Peyer's patch (tissue), 4 donors: ENCODE measurements at regions not wholly inside any gene's neighbourhood (a gene's known extent, or its start where the extent isn't known, plus 50 kb on each side); places are given as distances from the start of the nearest gene placed in this dataset.

Experiments
- DNase-seq, 3 donors: peaks; one replicate each; pipeline ENCODE4 v3.0.0-alpha.2; 2017 to 2019
- H3K27ac ChIP-seq, 4 donors: fragments of 200-600 bp; sonication (generic); one replicate each; pipeline ENCODE4 v1.5.1; 2016 to 2019
- H3K27me3 ChIP-seq, 2 donors: fragments of 200-600 bp; sonication (generic); one replicate each; pipeline ENCODE4 v1.5.1; 2019
- H3K36me3 ChIP-seq, 3 donors: fragments of 200-600 bp; sonication (generic); one replicate each; pipeline ENCODE4 v1.5.1; 2016 to 2019
- H3K4me1 ChIP-seq, 4 donors: fragments of 200-600 bp; sonication (generic); one replicate each; pipeline ENCODE4 v1.5.1; 2016 to 2019
- H3K4me3 ChIP-seq, 4 donors: fragments of 200-600 bp; sonication (generic); 1 replicate in 3 of 4; 2 replicates in 1 of 4; pipeline ENCODE4 v1.5.1; 2016 to 2019; ENCODE audit warnings: mild to moderate bottlenecking in 1 of 4
- H3K9me3 ChIP-seq, 4 donors: fragments of 200-600 bp; sonication (generic); one replicate each; pipeline ENCODE4 v1.5.1; 2016 to 2019; ENCODE audit warnings: mild to moderate bottlenecking in 1 of 4
- POLR2A ChIP-seq, 2 donors: fragments of 450-650 bp; IDR thresholded peaks; one replicate each; pipeline ENCODE4 v1.5.1; 2017; ENCODE audit warnings: antibody characterized with exemption in 2 of 2, mild to moderate bottlenecking in 2 of 2, moderate library complexity in 2 of 2
- TF ChIP-seq, protein P1 (sequence below), 6 experiments: fragments of 450-650 bp in 4 of 6; fragments of 200-600 bp in 2 of 6; sonication (generic) in 1 of 6; IDR thresholded peaks; one replicate each; pipeline ENCODE4 v1.5.1; 2017 to 2019; ENCODE audit warnings: antibody characterized with exemption in 6 of 6, mild to moderate bottlenecking in 3 of 6, moderate library complexity in 1 of 6

DNA sequence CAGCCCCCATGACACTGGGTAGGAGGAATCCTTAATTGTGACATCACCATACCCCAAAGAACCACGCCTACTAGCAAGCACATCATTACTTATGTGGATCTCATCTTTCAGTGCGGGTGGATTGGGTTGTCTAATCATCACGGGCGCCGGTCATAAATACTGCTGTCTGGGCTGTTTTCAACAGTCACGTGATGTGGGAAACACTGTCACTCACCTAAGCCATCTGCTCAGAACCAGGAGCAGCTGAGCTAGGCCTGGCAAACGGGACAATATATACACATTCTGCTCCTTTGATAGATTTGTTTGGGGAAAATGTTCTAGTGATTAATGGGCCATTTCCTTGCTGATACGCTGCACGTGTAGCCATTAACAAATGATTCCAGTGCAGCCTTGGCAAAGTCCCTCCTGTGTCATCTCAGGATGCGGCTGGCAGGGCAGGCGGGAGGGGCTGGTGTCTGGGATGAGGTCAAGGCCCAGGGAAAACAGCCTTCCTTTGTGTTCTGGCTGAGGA is 145.9 kb upstream of the COPS8 start:
- no peaks in the 10 kb centered on the region for H3K9me3 ChIP-seq
- TF ChIP-seq, protein P1, sequence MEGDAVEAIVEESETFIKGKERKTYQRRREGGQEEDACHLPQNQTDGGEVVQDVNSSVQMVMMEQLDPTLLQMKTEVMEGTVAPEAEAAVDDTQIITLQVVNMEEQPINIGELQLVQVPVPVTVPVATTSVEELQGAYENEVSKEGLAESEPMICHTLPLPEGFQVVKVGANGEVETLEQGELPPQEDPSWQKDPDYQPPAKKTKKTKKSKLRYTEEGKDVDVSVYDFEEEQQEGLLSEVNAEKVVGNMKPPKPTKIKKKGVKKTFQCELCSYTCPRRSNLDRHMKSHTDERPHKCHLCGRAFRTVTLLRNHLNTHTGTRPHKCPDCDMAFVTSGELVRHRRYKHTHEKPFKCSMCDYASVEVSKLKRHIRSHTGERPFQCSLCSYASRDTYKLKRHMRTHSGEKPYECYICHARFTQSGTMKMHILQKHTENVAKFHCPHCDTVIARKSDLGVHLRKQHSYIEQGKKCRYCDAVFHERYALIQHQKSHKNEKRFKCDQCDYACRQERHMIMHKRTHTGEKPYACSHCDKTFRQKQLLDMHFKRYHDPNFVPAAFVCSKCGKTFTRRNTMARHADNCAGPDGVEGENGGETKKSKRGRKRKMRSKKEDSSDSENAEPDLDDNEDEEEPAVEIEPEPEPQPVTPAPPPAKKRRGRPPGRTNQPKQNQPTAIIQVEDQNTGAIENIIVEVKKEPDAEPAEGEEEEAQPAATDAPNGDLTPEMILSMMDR (IDR thresholded peaks at IDR 0.05): no peak
- TF ChIP-seq POLR2A (IDR thresholded peaks at IDR 0.05): no peak
- no peak for DNase-seq
- no peak overlapping the region for H3K27ac ChIP-seq
- no peaks in the 10 kb centered on the region for H3K27me3 ChIP-seq
- H3K36me3 ChIP-seq: no peaks in the 10 kb centered on the region
- H3K4me1 ChIP-seq: no peaks in the 10 kb centered on the region
- H3K4me3 ChIP-seq: no peak overlapping the region

DNA sequence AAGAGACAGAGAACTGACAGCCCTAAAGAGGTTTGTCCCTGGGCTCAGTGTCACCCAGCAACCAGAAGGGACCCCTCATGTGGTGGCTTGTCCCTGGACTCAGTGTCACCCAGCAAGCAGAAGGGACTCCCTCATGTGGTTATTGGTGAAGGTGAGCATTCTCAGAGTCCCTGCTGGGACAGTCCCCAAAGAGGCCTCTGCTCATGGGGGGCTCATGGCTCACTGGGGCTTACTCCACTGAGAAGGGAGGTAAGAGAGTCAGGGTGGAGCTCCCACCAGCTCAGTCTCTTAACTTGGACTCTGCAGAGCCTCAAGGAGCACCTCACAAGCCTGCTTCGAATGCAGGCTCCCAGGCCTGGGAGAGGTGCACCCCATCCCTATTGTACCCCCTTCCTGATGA is 145.2 kb upstream of the COPS8 start:
- no peak overlapping the region for H3K27ac ChIP-seq
- H3K9me3 ChIP-seq: no peaks in the 10 kb centered on the region
- no peaks in the 10 kb centered on the region for H3K36me3 ChIP-seq
- no peak for DNase-seq
- H3K4me3 ChIP-seq: no peak overlapping the region
- H3K4me1 ChIP-seq: no peaks in the 10 kb centered on the region
- no peaks in the 10 kb centered on the region for H3K27me3 ChIP-seq
- TF ChIP-seq, protein P1 (IDR thresholded peaks at IDR 0.05): no peak
- no peak for TF ChIP-seq POLR2A (IDR thresholded peaks at IDR 0.05)

DNA sequence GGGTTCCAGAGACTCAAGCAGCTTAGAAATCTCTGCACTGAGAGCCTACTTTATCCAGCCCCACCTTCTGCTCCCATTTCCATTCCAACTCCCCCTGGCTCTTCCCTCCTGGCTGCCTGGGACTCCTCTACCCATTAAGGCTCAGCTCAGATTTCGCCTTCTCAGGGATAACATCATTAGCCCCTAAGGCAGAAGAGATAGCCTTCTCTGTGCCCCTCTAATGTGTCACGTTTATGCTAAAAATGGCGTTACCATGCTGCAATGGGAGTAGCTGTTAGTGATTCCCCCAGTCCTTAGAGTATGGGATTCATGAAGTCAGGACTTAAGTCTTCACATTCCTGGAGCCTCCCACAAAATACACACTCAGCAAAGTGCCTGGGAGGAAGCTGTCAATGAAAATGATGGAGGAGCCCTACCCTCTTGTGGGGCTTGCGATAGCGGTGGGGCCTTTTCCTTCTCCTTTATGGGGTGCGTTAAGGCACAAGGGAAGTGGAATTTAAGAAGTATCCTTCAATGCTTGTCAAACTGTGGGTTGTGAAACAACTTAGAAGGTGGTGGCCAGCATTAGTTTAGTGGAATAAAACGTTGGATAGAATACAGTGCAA is 144.7 kb upstream of the COPS8 start:
- TF ChIP-seq, protein P1 (IDR thresholded peaks at IDR 0.05): no peak
- TF ChIP-seq POLR2A (IDR thresholded peaks at IDR 0.05): no peak
- Histone ChIP-seq H3K4me1 (no peaks in the 10 kb centered on the region), H3K27me3 (no peaks in the 10 kb centered on the region), H3K36me3 (no peaks in the 10 kb centered on the region), H3K4me3 (no peak overlapping the region), H3K9me3 (no peaks in the 10 kb centered on the region), H3K27ac (no peak overlapping the region)
- DNase-seq: no peak

DNA sequence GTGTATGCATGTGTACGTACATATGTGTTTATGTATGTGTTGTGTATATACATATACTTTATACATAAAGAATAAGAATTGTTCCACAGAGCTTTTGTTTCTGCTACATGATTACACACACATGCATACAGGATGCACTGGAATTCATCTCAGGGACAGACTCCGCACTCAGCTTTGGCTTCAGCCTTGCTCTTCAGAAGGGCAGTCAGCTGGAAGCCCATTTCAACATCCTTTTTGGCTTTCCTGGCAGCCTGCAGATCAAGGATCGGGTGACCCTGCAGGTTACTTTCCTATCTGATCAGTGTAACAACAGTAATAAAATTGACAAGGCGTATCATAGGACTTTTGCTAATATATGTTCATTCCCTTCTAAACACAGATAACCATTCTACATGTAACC is 144.1 kb upstream of the COPS8 start:
- no peak overlapping the region for H3K4me3 ChIP-seq
- TF ChIP-seq POLR2A (IDR thresholded peaks at IDR 0.05): no peak
- TF ChIP-seq, protein P1 (IDR thresholded peaks at IDR 0.05): no peak
- H3K4me1 ChIP-seq: peaks cover 0 to under 1% (median 0%) of the 10 kb centered on the region in 4 donors
- no peak for DNase-seq
- no peak overlapping the region for H3K27ac ChIP-seq
- H3K27me3 ChIP-seq: no peaks in the 10 kb centered on the region
- no peaks in the 10 kb centered on the region for H3K36me3 ChIP-seq
- no peaks in the 10 kb centered on the region for H3K9me3 ChIP-seq

DNA sequence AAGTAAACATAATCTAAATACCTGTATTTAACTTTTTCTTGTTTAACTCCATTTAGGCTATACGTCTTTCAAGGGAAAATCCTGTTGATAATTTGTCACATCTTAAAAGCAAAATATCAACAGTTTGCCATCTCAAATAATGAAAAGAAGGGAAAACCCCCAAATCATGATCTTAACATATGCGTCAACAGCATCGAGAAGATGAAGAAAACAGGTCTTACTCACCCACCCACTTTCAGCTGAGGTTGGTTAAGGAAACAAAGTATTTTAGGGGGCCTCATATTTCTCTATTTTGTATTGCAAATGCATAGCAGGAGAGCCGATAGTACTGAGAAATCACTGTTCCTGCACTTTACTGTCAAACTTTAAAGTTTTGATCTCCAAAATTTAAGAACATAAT is 143.1 kb upstream of the COPS8 start:
- H3K4me3 ChIP-seq: no peak overlapping the region
- TF ChIP-seq, protein P1 (IDR thresholded peaks at IDR 0.05): no peak
- TF ChIP-seq POLR2A (IDR thresholded peaks at IDR 0.05): no peak
- H3K36me3 ChIP-seq: no peaks in the 10 kb centered on the region
- H3K4me1 ChIP-seq: peaks cover 0 to 3% (median 0%) of the 10 kb centered on the region in 4 donors
- no peak overlapping the region for H3K27ac ChIP-seq
- no peaks in the 10 kb centered on the region for H3K27me3 ChIP-seq
- H3K9me3 ChIP-seq: no peaks in the 10 kb centered on the region
- DNase-seq: no peak
